KOPT-K1 (cell line): ENCODE measurements at regions not wholly inside any gene's neighbourhood (a gene's known extent, or its start where the extent isn't known, plus 50 kb on each side); places are given as distances from the start of the nearest gene placed in this dataset.
"Not testable (repeated sequence)": the region's sequence is repeated elsewhere in the genome, so short reads cannot be mapped to it uniquely, and the experiment has no call there.

Experiments used
- H3K27ac ChIP-seq: fragments of 200-600 bp; sonication (generic); 2 replicates; pipeline ENCODE4 v1.5.1; 2016; ENCODE audit warnings: antibody characterized with exemption, mild to moderate bottlenecking, low read depth, low read length; ENCODE audit not compliant: poor library complexity, severe bottlenecking
- H3K36me3 ChIP-seq: fragments of 200-600 bp; sonication (generic); 2 replicates; pipeline ENCODE4 v1.5.1; 2017; ENCODE audit warnings: antibody characterized with exemption, mild to moderate bottlenecking, low read length, moderate library complexity; ENCODE audit not compliant: insufficient read depth
- H3K9me3 ChIP-seq: fragments of 200-600 bp; sonication (generic); 2 replicates; pipeline ENCODE4 v1.5.1; 2017; ENCODE audit warnings: antibody characterized with exemption, low read length, mild to moderate bottlenecking; ENCODE audit not compliant: insufficient read depth, poor library complexity, severe bottlenecking

- H3K27ac ChIP-seq, H3K9me3 ChIP-seq, H3K36me3 ChIP-seq: not testable (repeated sequence)
Measured at GRCh38 chr17:34089042-34089441, 166.0 kb upstream of the CCL2 start.

DNA sequence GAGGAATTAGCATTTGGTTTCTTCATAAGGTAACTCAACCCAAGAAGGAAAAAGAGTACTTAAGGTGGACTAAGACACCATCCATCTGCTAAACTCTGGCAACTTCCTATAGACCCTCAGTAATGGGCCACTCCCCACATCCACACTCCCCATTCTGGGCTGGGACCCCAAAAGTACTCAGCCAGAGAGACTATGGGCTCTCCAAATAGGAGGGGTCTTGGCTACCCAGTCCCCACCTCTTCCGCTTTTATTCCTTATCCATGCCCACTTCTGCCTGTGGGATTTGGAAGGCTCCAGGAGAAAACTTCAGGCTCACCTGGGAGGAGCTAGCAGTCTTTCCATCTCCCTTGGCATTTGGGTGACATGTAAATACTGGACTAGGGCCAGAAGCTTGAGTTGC lies 164.5 kb upstream of the CCL2 start:
- Histone ChIP-seq H3K27ac (no peak overlapping the region), H3K9me3 (no peaks in the 10 kb centered on the region), H3K36me3 (no peaks in the 10 kb centered on the region)

GRCh38 chr17:34091975-34092374 lies 163.1 kb upstream of the CCL2 start:
- Histone ChIP-seq H3K36me3 (no peaks in the 10 kb centered on the region), H3K9me3 (no peaks in the 10 kb centered on the region), H3K27ac (no peak overlapping the region)

DNA sequence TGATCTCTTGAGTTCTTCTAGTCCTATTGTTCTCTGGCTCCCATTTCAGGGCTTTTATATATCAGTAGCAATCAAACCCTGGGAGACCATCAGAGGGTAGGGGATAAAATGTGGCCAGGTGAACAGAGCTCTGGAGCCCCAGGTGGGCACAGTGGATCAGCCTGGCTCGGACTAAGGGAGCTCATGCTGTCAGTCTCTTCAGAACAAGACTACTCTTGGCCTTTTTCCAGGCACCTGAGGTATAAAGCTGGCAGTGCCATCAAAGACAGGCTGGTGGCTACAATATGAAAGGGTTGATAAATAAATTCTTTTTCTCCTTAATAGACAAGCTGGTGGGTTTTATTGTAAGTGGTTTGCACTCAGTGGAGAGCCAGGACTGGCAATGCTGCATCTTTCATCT lies 160.0 kb upstream of the CCL2 start:
- Histone ChIP-seq H3K36me3 (no peaks in the 10 kb centered on the region), H3K9me3 (no peaks in the 10 kb centered on the region), H3K27ac (no peak overlapping the region)

- Histone ChIP-seq H3K36me3 (no peaks in the 10 kb centered on the region), H3K27ac (no peak overlapping the region), H3K9me3 (no peaks in the 10 kb centered on the region)
Measured at GRCh38 chr17:34098699-34099098, 156.4 kb upstream of the CCL2 start.

DNA sequence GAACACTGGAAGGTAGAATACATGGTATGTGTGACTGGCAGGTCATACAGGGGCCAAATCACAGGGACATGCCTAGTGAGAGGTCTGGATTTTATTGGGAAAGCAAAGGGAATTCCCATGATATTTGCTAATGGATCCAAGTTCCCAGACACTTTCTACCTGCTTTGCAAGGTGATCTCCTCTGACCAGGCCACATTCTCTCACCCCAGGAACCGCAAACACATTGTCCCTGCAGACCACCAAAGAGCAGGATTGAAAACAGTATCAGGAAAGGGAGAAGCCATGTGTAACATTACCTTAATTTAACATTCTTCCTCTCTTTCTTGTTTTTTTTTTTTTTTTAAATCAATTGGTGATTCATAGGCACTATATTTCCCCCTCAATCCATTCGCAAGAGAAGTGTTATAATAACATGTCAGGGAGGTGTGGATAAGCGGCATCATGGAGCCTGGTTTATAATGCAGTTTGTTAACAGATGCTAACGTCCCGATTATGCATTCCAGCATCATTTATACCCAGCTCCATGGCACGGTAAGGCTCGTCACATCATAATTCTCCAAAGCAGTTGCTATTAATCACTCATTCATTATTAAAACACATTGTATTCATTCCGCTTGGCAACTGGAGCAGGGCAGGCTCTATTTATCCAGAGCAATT lies 155.1 kb upstream of the CCL2 start:
- no peaks in the 10 kb centered on the region for H3K9me3 ChIP-seq
- no peaks in the 10 kb centered on the region for H3K36me3 ChIP-seq
- no peak overlapping the region for H3K27ac ChIP-seq

GRCh38 chr17:34107019-34107418 lies 148.1 kb upstream of the CCL2 start:
- no peaks in the 10 kb centered on the region for H3K36me3 ChIP-seq
- H3K27ac ChIP-seq = no peak overlapping the region

GRCh38 chr17:34110315-34110714 lies 144.8 kb upstream of the CCL2 start:
- no peaks in the 10 kb centered on the region for H3K9me3 ChIP-seq
- H3K27ac ChIP-seq = no peak overlapping the region
- H3K36me3 ChIP-seq = no peaks in the 10 kb centered on the region

More at GRCh38 chr17:34107019-34107418, 148.1 kb upstream of the CCL2 start:
- no peaks in the 10 kb centered on the region for H3K9me3 ChIP-seq

DNA sequence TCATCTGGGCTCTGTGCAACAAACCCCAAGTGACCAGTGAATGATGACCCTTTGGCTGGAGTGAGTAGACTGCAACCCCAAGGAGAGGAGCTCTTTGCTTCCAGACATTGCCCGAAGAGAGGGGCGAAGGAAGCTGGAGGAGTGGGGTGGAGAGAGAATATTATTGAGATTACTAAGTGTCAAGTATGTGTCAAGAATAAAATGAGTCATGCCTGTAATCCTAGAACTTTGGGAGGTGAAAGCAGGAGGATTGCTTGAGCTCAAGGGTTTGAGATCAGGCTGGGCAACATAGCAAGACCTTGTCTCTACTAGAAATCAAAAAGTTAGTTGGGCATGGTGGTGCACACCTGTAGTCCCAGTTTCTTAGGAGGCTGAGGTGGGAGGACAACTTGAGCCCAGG lies 142.0 kb upstream of the CCL2 start:
- Histone ChIP-seq H3K36me3 (no peaks in the 10 kb centered on the region), H3K27ac (no peak overlapping the region), H3K9me3 (no peaks in the 10 kb centered on the region)

GRCh38 chr17:34114174-34114573 lies 140.9 kb upstream of the CCL2 start:
- no peak overlapping the region for H3K27ac ChIP-seq
- H3K36me3 ChIP-seq = no peaks in the 10 kb centered on the region
- no peaks in the 10 kb centered on the region for H3K9me3 ChIP-seq

DNA sequence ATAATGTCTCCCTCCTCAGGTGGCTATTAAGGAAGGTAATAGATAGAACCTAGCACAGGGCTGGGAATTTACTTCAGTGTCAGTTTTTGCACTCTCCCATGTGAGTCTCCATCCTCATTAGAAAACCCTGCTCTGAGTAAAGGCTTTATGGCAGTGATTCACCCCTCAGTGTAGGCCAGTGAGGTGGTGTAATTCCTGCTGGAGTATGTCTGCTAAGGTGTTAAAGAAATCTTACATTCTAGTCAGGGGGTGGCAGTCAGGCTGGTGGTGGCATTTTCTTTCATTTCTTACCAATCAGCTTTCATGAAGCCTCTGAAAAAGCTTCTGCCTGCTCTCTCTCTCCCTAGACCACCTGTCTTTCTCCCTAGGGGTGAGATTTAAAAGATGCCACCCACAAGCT lies 138.8 kb upstream of the CCL2 start:
- no peaks in the 10 kb centered on the region for H3K36me3 ChIP-seq
- H3K27ac ChIP-seq = no peak overlapping the region
- no peaks in the 10 kb centered on the region for H3K9me3 ChIP-seq

DNA sequence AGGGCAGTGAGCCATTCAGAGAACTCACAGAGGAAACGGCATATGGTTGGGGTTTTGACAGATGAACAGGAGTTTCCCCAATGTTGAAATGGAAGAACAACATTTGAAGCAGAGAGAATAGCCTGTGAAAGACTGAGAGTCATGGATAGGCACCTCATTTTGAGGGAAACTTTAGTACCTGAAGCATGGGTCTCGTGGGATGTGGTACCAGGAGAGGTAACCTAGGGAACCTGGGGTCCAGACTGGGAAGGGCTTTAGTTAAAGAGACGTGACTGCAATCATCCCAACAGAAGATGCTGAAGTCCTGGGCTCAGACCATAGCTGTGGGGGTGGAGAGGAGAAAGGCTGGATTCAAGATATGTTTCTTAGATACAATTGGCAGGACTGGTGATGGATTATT lies 137.8 kb upstream of the CCL2 start:
- H3K27ac ChIP-seq = no peak overlapping the region
- H3K36me3 ChIP-seq = no peaks in the 10 kb centered on the region
- H3K9me3 ChIP-seq = no peaks in the 10 kb centered on the region

GRCh38 chr17:34117811-34118210 lies 137.3 kb upstream of the CCL2 start:
- Histone ChIP-seq H3K36me3 (no peaks in the 10 kb centered on the region), H3K27ac (no peak overlapping the region), H3K9me3 (no peaks in the 10 kb centered on the region)

DNA sequence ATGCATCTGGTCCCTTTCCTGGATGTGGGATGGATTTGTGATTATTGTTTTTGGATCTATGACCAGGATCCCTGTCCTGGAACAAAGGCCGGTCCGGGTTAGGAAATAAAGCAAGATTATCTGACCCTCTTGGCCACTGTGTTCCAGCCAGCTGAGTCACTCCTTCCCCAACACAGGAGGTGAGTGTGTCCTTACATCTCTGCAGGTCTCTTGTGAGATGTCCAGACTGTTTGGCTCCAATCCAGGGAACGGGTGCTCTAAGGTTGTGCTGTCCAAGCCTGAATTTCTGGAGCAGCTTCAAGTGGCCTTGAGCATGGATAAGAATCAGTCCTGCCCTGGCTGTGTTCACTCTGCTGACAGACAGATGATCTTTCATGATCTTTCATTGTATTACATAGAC lies 136.5 kb upstream of the CCL2 start:
- no peaks in the 10 kb centered on the region for H3K36me3 ChIP-seq
- H3K27ac ChIP-seq = no peak overlapping the region
- no peaks in the 10 kb centered on the region for H3K9me3 ChIP-seq

- no peaks in the 10 kb centered on the region for H3K36me3 ChIP-seq
- H3K9me3 ChIP-seq = no peaks in the 10 kb centered on the region
- H3K27ac ChIP-seq = no peak overlapping the region
Measured at GRCh38 chr17:34121311-34121710, 133.8 kb upstream of the CCL2 start.

- Histone ChIP-seq H3K9me3 (no peaks in the 10 kb centered on the region), H3K36me3 (no peaks in the 10 kb centered on the region), H3K27ac (no peak overlapping the region)
Measured at GRCh38 chr17:34122515-34122914, 132.6 kb upstream of the CCL2 start.
